KBM-7 (cell line): ENCODE measurements at regions not wholly inside any gene's neighbourhood (a gene's known extent, or its start where the extent isn't known, plus 50 kb on each side); places are given as distances from the start of the nearest gene placed in this dataset.
"Not testable (repeated sequence)": the region's sequence is repeated elsewhere in the genome, so short reads cannot be mapped to it uniquely, and the experiment has no call there.

Experiments used
- DNase-seq: peaks from one replicate; pipeline ENCODE4 v3.0.0-alpha.2; 2015
- in situ Hi-C: fragments of 300-500 bp; cut with MboI; formaldehyde crosslinking; loops from 2 replicates; pipeline ENCODE4 v1.14.3; 2020; ENCODE audit warnings: low sequenced_read_pairs, low pct_unique_long_range_greater_than_20kb, mixed read lengths

DNA sequence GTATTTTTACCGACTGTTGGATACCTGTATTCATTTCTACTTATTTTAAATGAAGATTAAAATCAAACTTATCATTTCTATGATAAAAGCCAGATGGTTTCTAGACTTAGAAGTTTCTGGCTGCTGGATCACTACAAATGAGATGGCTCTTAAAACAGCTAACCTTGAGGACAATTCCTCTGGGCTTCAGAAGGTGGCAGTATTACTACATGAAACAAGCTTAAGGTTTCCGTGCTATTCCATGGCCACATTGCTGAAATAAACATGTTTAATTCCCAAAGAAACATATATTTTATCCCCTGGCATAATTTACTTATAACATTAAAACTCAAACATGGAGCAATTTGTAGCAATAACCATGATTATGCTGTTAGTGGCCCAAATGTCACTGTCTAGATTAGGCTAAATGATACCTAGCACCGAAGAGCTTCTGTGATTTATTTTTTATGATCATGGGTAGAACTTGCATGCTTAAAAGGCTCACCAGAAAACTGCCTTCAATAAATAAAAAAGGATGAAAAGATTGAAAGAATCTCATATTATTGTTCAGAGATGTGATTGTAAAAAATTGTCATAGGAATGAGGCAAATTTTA, 204.0 kb upstream of the NANOGP8 start:
- in situ Hi-C loops: loop anchor here (25.0 kb wide), 1 partner anchor 148 kb away; no protein-coding TSS in a partner anchor
- peak; percentile 42 for DNase-seq

DNA sequence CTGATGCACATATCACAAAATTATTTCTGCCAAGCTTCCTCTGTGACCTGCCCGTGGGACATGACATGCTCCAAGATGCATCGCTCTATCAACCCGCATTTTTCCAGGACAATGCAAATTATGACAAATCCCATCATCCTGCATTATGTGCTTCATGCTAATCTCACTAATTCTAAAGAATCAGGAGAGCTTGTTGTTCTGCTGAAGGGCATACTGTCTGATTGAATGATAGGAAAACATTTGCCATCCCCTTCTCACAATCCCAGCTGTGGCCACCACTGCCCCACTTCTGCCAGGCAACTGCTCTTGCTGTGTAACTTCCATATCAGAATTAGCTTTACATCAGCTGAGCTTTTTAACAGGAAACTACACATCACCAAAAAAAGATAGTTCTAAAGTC, 203.5 kb upstream of the NANOGP8 start:
- in situ Hi-C loops: loop anchor here (25.0 kb wide), 1 partner anchor 149 kb away; no protein-coding TSS in a partner anchor
- no peak for DNase-seq

GRCh38 chr15:35286721-35287120, 201.6 kb upstream of the NANOGP8 start:
- in situ Hi-C loops: loop anchor here (25.0 kb wide), 1 partner anchor 151 kb away; no protein-coding TSS in a partner anchor
- no peak for DNase-seq

DNA sequence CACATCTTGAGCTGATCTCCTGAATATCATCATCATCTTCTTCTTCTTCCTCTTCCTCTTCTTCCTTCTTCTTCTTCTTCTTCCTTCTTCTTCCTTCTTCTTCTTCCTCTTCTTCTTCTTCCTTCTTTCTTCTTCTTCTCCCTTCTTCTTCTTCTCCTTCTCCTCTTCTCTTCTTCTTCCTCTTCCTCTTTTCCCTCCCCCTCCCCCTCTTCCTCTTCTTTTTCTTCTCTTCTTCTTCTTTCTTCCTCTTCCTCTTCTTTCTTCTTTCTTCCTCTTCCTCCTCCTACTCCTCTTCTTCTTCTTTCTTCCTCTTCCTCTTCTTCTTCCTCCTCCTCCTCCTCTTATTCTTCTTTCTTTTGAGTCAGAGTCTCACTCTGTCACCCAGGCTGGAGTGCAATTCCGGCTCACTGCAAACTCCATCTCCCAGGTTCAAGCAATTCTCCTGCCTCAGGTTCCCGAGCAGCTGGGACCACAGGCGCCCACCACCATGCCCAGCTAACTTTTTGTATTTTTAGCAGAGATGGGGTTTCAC, 197.9 kb upstream of the NANOGP8 start:
- no peak for DNase-seq
- in situ Hi-C loops: loop anchor here (25.0 kb wide), 1 partner anchor 154 kb away; no protein-coding TSS in a partner anchor

DNA sequence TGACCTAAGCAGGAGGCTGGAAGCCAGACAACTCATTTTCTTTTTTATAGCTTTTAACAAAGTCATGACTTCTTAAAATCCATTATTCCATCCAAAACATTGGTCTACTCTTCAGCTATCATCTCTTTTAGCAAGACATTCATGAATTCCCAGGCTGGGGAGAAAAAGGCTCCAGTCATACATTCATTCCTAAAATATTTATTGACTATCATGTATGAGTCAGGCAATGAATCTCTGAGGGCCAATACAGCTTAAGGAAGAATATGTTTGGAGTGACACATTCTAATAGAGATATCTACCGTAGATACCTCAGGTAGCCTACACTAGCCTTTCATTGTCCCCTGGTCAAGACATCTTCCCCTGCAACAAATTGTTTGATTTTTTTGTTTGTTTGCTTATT, 196.4 kb upstream of the NANOGP8 start:
- in situ Hi-C loops: loop anchor here (25.0 kb wide), 1 partner anchor 156 kb away; no protein-coding TSS in a partner anchor

DNA sequence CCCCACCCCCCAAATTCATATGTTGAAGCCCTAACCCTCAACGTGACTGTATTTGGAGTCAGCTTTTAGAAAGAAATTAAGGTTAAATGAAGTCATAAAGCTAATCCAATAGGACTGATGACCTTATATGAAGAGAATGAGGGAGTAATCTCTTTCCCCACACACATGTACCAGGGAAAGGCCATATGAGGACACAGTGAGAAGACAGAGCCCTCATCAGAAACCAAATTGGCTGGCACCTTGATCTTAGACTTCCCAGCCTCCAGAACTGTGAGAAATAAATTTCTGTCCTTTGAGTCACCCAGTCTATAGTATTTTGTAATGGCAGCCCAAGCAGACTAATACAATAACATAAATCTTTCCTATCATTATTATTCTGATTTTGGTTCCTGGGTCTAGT, 194.7 kb upstream of the NANOGP8 start:
- in situ Hi-C loops: loop anchor here (25.0 kb wide), 1 partner anchor 157 kb away; no protein-coding TSS in a partner anchor

More for the DNA sequence above, 196.4 kb upstream of the NANOGP8 start:
- DNase-seq: no peak

GRCh38 chr15:35271371-35272043, 186.4 kb upstream of the NANOGP8 start:
- in situ Hi-C loops: no loop called here

More for the DNA sequence above, 194.7 kb upstream of the NANOGP8 start:
- DNase-seq: no peak

GRCh38 chr15:35260941-35261340, 175.8 kb upstream of the NANOGP8 start:
- no peak for DNase-seq
- in situ Hi-C loops: no loop called here

More at GRCh38 chr15:35271371-35272043, 186.4 kb upstream of the NANOGP8 start:
- no peak for DNase-seq

DNA sequence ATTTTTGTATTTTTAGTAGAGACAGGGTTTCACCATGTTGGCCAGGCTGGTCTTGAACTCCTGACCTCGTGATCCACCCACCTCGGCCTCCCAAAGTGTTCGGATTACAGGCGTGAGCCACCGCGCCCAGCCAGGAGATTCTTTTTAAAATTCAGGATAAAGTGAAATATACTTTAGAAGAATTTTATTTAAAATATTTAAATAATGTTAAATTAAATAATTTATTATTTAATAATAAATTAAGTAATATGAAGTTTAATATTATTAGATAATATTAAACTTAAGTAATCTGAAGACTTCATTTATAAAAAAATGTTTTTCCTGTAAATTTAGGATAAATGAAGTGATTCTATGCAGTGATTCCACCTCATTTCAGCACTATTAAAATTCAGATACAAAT, 175.2 kb upstream of the NANOGP8 start:
- DNase-seq, in situ Hi-C loops: not testable (repeated sequence)

- peak; percentile 0 for DNase-seq
- in situ Hi-C loops: no loop called here
These were observed 171.5 kb upstream of the NANOGP8 start for GRCh38 chr15:35256551-35256950.

GRCh38 chr15:35256141-35256540, 171.0 kb upstream of the NANOGP8 start:
- no peak for DNase-seq
- in situ Hi-C loops: no loop called here

DNA sequence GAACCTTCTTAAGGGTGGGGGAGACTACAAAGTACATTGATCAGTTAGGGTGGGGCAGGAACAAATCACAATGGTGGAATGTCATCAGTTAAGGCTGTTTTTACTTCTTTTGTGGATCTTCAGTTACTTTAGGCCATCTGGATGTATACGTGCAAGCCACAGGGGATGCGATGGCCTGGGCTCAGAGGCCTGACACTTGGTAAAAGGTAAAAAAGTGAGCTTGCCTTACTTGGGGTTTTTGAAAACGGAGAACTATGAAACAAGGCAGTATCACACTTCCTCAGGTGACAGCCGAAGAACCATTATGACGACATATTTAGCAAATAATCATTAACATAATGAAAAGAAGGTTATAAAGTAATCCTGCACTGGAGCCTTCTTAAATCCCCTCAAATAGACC, 169.8 kb upstream of the NANOGP8 start:
- in situ Hi-C loops, DNase-seq: not testable (repeated sequence)

- no peak for DNase-seq
- in situ Hi-C loops: no loop called here
These were observed 169.0 kb upstream of the NANOGP8 start for GRCh38 chr15:35254062-35254461.

DNA sequence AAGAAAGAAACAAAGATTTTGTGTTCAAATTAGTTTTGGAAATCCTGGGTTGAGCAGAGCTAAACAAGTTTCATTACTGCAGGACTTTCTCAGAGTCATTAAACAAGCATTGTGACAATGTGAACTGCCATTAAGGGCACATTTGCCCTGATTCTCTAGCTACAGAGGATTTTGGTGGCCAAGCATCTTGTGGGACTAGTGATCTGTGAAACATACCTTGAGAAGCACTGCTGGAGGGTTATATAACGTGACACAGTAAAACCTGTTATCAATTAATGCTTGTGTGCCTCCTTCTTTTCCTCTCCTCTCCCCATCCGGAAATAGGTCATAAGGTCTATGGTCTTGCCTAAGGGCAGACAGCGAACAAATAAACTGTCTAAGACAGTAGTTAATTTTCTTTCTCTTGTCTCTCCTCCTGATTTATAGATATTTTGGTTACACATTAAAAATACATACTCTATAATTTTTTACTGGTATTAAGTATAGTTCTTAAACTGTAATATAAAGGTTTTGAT, 167.3 kb upstream of the NANOGP8 start:
- no peak for DNase-seq
- in situ Hi-C loops: no loop called here

- in situ Hi-C loops: no loop called here
- DNase-seq: no peak
These were observed 162.1 kb upstream of the NANOGP8 start for GRCh38 chr15:35247150-35247549.

DNA sequence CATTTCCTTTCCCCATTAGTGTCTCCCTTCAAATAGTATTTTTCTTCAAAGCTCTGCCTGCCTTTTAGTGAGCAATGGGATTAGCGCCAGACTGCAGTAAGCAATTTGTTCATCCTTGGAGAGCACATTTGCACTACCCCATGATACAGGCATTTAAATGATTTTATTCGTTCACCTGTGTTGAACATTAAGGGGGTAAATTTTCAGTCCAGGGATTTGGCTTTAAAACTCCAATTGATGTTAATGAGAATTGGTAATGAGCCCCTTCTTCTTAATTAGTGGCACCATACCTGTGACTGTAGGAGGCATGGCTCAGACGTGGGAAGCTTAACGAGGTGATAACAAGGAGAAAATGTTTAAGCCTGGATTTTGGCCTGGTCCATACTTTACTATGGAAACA, 161.4 kb upstream of the NANOGP8 start:
- in situ Hi-C loops: no loop called here
- no peak for DNase-seq

DNA sequence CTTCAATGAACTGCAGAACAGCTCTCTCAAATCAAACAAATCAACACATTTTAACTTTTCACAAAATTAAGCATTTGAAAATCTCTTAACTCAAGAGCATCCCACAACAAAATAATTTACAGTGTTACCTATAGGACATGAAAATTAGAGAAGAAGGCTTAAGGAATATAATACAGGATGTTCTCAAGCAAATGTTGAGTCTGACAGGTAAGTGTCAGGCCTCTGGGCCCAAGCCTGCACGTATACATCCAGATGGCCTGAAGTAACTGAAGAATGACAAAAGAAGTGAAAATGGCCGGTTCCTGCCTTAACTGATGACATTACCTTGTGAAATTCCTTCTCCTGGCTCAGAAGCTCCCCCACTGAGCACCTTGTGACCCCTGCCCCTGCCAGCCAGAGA, 160.6 kb upstream of the NANOGP8 start:
- not testable (repeated sequence) for DNase-seq

DNA sequence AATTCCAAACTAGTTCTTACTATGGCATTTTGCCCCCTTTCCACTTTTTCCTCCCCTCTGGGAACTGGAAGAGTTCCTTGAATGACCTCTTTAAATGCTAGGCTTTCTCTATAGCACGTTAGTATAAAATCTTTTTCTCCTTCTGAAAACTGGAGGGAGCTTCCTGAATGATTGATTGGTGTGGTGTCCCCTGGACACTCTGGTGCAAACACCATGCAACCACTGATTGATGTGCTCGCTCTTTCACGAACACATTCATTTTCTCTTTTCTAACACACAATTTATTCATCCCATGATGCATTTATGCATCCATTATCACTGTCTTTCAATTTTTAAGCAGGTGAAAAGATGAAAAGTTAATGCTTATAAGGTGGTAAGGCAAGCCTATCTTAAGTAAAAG, 159.1 kb upstream of the NANOGP8 start:
- no peak for DNase-seq
- in situ Hi-C loops: no loop called here

More for the DNA sequence above, 160.6 kb upstream of the NANOGP8 start:
- in situ Hi-C loops: not testable (repeated sequence)

GRCh38 chr15:35243758-35244157, 158.7 kb upstream of the NANOGP8 start:
- in situ Hi-C loops: no loop called here
- DNase-seq: no peak

- in situ Hi-C loops, DNase-seq: not testable (repeated sequence)
These were observed 154.6 kb upstream of the NANOGP8 start for GRCh38 chr15:35239693-35240092.
